Nephron progenitor cell (in vitro differentiated cells): ENCODE measurements at regions not wholly inside any gene's neighbourhood (a gene's known extent, or its start where the extent isn't known, plus 50 kb on each side); places are given as distances from the start of the nearest gene placed in this dataset.

Experiments used
- DNase-seq: peaks from one replicate; pipeline ENCODE4 v3.0.0; 2021
- H3K27ac Mint-ChIP-seq: 2 replicates; pipeline ENCODE4 v1.8.0; 2021; ENCODE audit warnings: mild to moderate bottlenecking, moderate library complexity, mixed read lengths
- H3K27me3 Mint-ChIP-seq: 2 replicates; pipeline ENCODE4 v1.8.0; 2021; ENCODE audit warnings: mild to moderate bottlenecking, low read depth, mixed read lengths; ENCODE audit not compliant: poor library complexity
- H3K36me3 Mint-ChIP-seq: 2 replicates; pipeline ENCODE4 v1.8.0; 2021; ENCODE audit warnings: low read depth, mixed read lengths
- H3K4me1 Mint-ChIP-seq: 2 replicates; pipeline ENCODE4 v1.8.0; 2021; ENCODE audit warnings: mixed read lengths
- H3K4me3 Mint-ChIP-seq: 2 replicates; pipeline ENCODE4 v1.8.0; 2021; ENCODE audit warnings: mild to moderate bottlenecking, moderate library complexity, mixed read lengths
- H3K9me3 Mint-ChIP-seq: 2 replicates; pipeline ENCODE4 v1.8.0; 2021; ENCODE audit warnings: mild to moderate bottlenecking, moderate library complexity, mixed read lengths
- TF ChIP-seq, protein P1 (sequence below): fragments of 200-600 bp; sonication (generic); IDR thresholded peaks from 2 replicates; pipeline ENCODE4 v1.5.0; 2021; ENCODE audit warnings: antibody characterized with exemption

DNA sequence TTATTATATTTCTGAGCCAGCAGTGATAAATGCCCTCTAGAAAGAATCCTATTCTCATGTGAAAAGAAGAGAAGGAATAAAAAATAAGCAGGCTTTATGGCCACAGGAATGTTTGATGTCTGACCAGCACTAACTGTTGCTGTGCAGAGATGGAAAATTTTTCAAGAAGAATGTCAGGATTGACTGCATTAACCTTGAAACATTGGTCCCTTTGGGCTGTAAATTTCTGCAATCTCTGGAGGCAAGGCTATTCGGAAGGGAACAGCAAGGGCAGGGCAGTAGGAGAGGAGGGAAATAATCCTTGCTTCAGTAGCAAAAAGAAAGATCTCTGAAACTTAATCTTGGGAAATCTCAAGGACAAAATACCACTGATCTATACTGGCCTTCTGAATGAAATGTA, 415.2 kb downstream of the DNAH5 start:
- H3K4me3 Mint-ChIP-seq: no peak overlapping the region
- no peak overlapping the region for H3K27ac Mint-ChIP-seq
- H3K4me1 Mint-ChIP-seq: no peaks in the 10 kb centered on the region
- H3K27me3 Mint-ChIP-seq: peaks cover 12% of the 10 kb centered on the region
- DNase-seq: no peak
- no peaks in the 10 kb centered on the region for H3K36me3 Mint-ChIP-seq
- no peaks in the 10 kb centered on the region for H3K9me3 Mint-ChIP-seq
- TF ChIP-seq, protein P1, sequence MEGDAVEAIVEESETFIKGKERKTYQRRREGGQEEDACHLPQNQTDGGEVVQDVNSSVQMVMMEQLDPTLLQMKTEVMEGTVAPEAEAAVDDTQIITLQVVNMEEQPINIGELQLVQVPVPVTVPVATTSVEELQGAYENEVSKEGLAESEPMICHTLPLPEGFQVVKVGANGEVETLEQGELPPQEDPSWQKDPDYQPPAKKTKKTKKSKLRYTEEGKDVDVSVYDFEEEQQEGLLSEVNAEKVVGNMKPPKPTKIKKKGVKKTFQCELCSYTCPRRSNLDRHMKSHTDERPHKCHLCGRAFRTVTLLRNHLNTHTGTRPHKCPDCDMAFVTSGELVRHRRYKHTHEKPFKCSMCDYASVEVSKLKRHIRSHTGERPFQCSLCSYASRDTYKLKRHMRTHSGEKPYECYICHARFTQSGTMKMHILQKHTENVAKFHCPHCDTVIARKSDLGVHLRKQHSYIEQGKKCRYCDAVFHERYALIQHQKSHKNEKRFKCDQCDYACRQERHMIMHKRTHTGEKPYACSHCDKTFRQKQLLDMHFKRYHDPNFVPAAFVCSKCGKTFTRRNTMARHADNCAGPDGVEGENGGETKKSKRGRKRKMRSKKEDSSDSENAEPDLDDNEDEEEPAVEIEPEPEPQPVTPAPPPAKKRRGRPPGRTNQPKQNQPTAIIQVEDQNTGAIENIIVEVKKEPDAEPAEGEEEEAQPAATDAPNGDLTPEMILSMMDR: no peak

DNA sequence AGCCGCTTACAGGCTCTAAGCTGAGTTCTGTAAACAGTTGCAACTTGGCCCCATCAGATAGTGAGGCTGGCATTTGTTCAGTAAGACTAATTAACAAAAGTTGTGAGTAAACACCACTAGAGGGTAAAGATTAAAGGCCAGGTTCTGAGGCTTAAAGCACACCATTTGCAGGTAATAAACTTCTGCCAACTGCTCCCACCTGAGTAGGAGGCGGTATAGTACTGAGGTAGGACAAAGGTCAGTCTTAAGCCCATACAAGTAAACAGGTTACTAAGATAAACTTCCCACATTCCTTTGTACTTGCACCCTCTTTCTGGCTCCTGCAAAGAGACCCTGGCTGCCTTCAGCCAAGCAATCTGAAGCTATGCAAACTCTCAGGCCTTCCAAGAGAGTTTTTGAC, 419.6 kb downstream of the DNAH5 start:
- no peaks in the 10 kb centered on the region for H3K36me3 Mint-ChIP-seq
- peaks cover 6% of the 10 kb centered on the region for H3K4me1 Mint-ChIP-seq
- no peak overlapping the region for H3K27ac Mint-ChIP-seq
- TF ChIP-seq, protein P1: no peak
- H3K4me3 Mint-ChIP-seq: no peak overlapping the region
- H3K27me3 Mint-ChIP-seq: peaks cover 12% of the 10 kb centered on the region
- no peak for DNase-seq
- H3K9me3 Mint-ChIP-seq: no peaks in the 10 kb centered on the region

DNA sequence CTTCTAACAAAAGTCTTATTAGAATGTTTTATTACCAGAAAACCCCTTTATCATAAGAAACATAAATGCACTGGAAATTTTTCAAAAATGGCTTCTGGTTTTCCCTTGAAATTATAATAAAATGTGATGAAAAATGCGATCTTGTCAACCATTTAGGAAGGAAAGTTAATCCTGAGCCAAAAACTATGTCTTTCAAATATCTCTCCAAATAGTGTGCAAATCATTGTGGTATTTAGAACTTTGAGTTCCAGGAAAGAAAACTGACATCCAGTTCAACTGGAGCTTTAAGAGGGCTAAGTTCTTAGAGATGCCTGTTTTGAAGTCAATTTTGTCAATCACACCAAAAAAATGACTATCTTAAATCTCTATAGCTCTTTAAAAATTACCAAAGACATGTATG, 425.4 kb downstream of the DNAH5 start:
- Mint-ChIP-seq H3K27me3 (peaks cover 3% of the 10 kb centered on the region), H3K27ac (no peak overlapping the region), H3K9me3 (no peaks in the 10 kb centered on the region), H3K4me1 (peaks cover 6% of the 10 kb centered on the region), H3K4me3 (no peak overlapping the region), H3K36me3 (no peaks in the 10 kb centered on the region)
- TF ChIP-seq, protein P1: no peak
- DNase-seq: no peak

DNA sequence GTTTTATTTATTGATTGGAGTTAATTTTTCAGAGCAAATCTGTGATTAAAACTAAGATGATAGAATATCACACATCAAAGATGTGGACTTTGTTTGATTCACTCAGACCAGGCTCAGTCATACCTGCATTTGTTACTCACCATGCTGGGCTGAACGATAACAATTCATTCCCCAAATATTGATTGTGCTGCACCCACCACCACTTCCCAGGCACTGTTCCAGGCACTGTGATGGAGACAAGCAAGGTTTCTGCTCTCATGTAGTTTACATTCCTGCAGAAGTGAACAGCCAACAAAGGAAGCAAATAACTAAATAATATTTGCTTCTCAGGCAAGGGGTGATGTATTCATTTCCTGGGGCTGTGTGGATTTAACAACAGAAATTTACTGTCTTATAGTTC, 428.3 kb downstream of the DNAH5 start:
- Mint-ChIP-seq H3K36me3 (no peaks in the 10 kb centered on the region), H3K4me3 (no peak overlapping the region), H3K9me3 (no peaks in the 10 kb centered on the region), H3K27me3 (no peaks in the 10 kb centered on the region), H3K27ac (no peak overlapping the region), H3K4me1 (no peaks in the 10 kb centered on the region)
- DNase-seq: no peak
- TF ChIP-seq, protein P1: no peak

- DNase-seq: no peak
- H3K4me1 Mint-ChIP-seq: no peaks in the 10 kb centered on the region
- H3K9me3 Mint-ChIP-seq: no peaks in the 10 kb centered on the region
- H3K36me3 Mint-ChIP-seq: no peaks in the 10 kb centered on the region
- H3K4me3 Mint-ChIP-seq: no peak overlapping the region
- TF ChIP-seq, protein P1: no peak
- H3K27me3 Mint-ChIP-seq: no peaks in the 10 kb centered on the region
- no peak overlapping the region for H3K27ac Mint-ChIP-seq
Measured at GRCh38 chr5:13511442-13511841, 433.0 kb downstream of the DNAH5 start.

GRCh38 chr5:13510616-13511015, 433.9 kb downstream of the DNAH5 start:
- DNase-seq: no peak
- H3K4me1 Mint-ChIP-seq: no peaks in the 10 kb centered on the region
- TF ChIP-seq, protein P1: no peak
- H3K27ac Mint-ChIP-seq: no peak overlapping the region
- H3K36me3 Mint-ChIP-seq: no peaks in the 10 kb centered on the region
- no peaks in the 10 kb centered on the region for H3K27me3 Mint-ChIP-seq
- H3K9me3 Mint-ChIP-seq: no peaks in the 10 kb centered on the region
- no peak overlapping the region for H3K4me3 Mint-ChIP-seq
